A549 (cell line): ENCODE measurements at regions not wholly inside any gene's neighbourhood (a gene's known extent, or its start where the extent isn't known, plus 50 kb on each side); places are given as distances from the start of the nearest gene placed in this dataset.

Experiments
- ATAC-seq, 2 experiments: fragments of 200-7000 bp in 1 of 2; fragments of >200 bp in 1 of 2; cut with Nextera tagmentation in 1 of 2; cut with Tn5 transposase in 1 of 2; 3 replicates each; pipeline versions ENCODE4 v1.8.0 to v1.9.1; 2018 to 2020; ENCODE audit warnings: mild to moderate bottlenecking in 1 of 2, moderate library complexity in 1 of 2
- CTCF ChIA-PET: fragments of 300-600 bp; sonication (Branson Sonifier 250); formaldehyde crosslinking; extraction: SDS; loops from one replicate; lab custom pipeline; 2021; ENCODE audit warnings: antibody characterized with exemption, inconsistent platforms; lab: Yijun Ruan, JAX
- POLR2A ChIA-PET: fragments of 350-600 bp; formaldehyde crosslinking; extraction: SDS; loops from one replicate; lab custom pipeline; 2021; ENCODE audit warnings: antibody characterized with exemption, inconsistent platforms; lab: Yijun Ruan, JAX
- DNase-seq, 2 experiments: peaks; one replicate each; pipeline versions ENCODE4 v3.0.0 to v3.0.0-alpha.2; 2011 to 2016; ENCODE audit warnings: low read depth in 1 of 2, low spot score in 1 of 2
- FAIRE-seq: peaks from 2 replicates; lab custom pipeline; 2011; peaks lifted over from hg19 to GRCh38; lab: Jason Lieb, UNC
- H3K27ac ChIP-seq, 2 experiments: fragments of >200 bp; sonication (Bioruptor Twin); formaldehyde crosslinking; 3 replicates each; pipeline ENCODE4 v1.5.1; 2016 to 2017
- H3K4me1 ChIP-seq: fragments of >200 bp; sonication (Bioruptor Twin); formaldehyde crosslinking; 3 replicates; pipeline ENCODE4 v1.6.1; 2016
- H3K4me2 ChIP-seq: fragments of >200 bp; sonication (Bioruptor Twin); formaldehyde crosslinking; 3 replicates; pipeline ENCODE4 v1.6.1; 2016
- H3K4me3 ChIP-seq: fragments of >200 bp; sonication (Bioruptor Twin); formaldehyde crosslinking; 3 replicates; pipeline ENCODE4 v1.5.1; 2016
- H3K9me3 ChIP-seq: fragments of >200 bp; sonication (Bioruptor Twin); formaldehyde crosslinking; 3 replicates; pipeline ENCODE4 v1.6.1; 2016
- EHMT2 ChIP-seq: fragments of 200-600 bp; sonication (generic); IDR thresholded peaks from 2 replicates; pipeline ENCODE4 v1.6.1; 2016; ENCODE audit warnings: antibody characterized with exemption, low read depth, mild to moderate bottlenecking, moderate library complexity
- FOSB ChIP-seq: fragments of 250-450 bp; sonication (Bioruptor Pico); IDR thresholded peaks from 2 replicates; pipeline ENCODE4 v1.5.0; 2020; ENCODE audit warnings: mild to moderate bottlenecking, moderate library complexity
- FOXS1 ChIP-seq: fragments of 250-450 bp; sonication (Bioruptor Pico); IDR thresholded peaks from 2 replicates; pipeline ENCODE4 v1.5.0; 2020; ENCODE audit warnings: mild to moderate bottlenecking, moderate library complexity
- MAFK ChIP-seq: fragments of 450-650 bp; IDR thresholded peaks from 2 replicates; pipeline ENCODE4 v1.6.1; 2014; ENCODE audit not compliant: partially characterized antibody
- MAZ ChIP-seq: fragments of 150-350 bp; IDR thresholded peaks from 2 replicates; pipeline ENCODE4 v1.6.1; 2014; ENCODE audit warnings: antibody characterized with exemption, low read depth, low read length, borderline replicate concordance
- MYC ChIP-seq: IDR thresholded peaks from 2 replicates; pipeline ENCODE4 v1.6.1; 2012; ENCODE audit warnings: mild to moderate bottlenecking, inconsistent platforms, low read length, improper control_type of control experiment, borderline replicate concordance
- NR3C1 ChIP-seq: fragments of >200 bp; sonication (Bioruptor Twin); formaldehyde crosslinking; IDR thresholded peaks from 3 replicates; pipeline ENCODE4 v1.6.1; 2017
- POLR2A ChIP-seq: IDR thresholded peaks from 2 replicates; pipeline ENCODE4 v1.6.1; 2012; ENCODE audit warnings: mild to moderate bottlenecking, low read length
- RARB ChIP-seq: fragments of 250-450 bp; sonication (Bioruptor Pico); IDR thresholded peaks from 2 replicates; pipeline ENCODE4 v1.8.0; 2021; ENCODE audit warnings: mild to moderate bottlenecking, moderate library complexity
- SREBF2 ChIP-seq: fragments of 450-650 bp; IDR thresholded peaks from 2 replicates; pipeline ENCODE4 v1.6.1; 2014; ENCODE audit warnings: mild to moderate bottlenecking, moderate library complexity
- TP53 ChIP-seq: fragments of 250-450 bp; sonication (Bioruptor Pico); IDR thresholded peaks from 2 replicates; pipeline ENCODE4 v1.5.0; 2021; ENCODE audit warnings: mild to moderate bottlenecking, moderate library complexity
- WGBS: methylation state at CpG from one replicate; pipeline ENCODE4 v1.1.6; 2017; ENCODE audit errors: missing lambda C conversion rate; 5-methylcytosine and 5-hydroxymethylcytosine counted together
- TF ChIP-seq, protein P1 (sequence below): fragments of 200-600 bp; sonication (generic); IDR thresholded peaks from 2 replicates; pipeline ENCODE4 v1.6.1; 2016; ENCODE audit warnings: antibody characterized with exemption, mild to moderate bottlenecking, moderate library complexity
- TF ChIP-seq, protein P2 (sequence below): IDR thresholded peaks from 2 replicates; pipeline ENCODE4 v1.6.1; 2012
- TF ChIP-seq, protein P3 (sequence below): fragments of 250-450 bp; sonication (Bioruptor Pico); IDR thresholded peaks from 2 replicates; pipeline ENCODE4 v1.5.0; 2021; ENCODE audit warnings: mild to moderate bottlenecking, moderate library complexity, borderline replicate concordance
- TF ChIP-seq, protein P4 (sequence below): IDR thresholded peaks from 2 replicates; pipeline ENCODE4 v1.6.1; 2012; ENCODE audit warnings: low read depth, borderline replicate concordance
- TF ChIP-seq, protein P5 (sequence below): fragments of >200 bp; sonication (Bioruptor Twin); formaldehyde crosslinking; IDR thresholded peaks from 3 replicates; pipeline ENCODE4 v1.5.1; 2016
- TF ChIP-seq, protein P6 (sequence below): IDR thresholded peaks from 2 replicates; pipeline ENCODE4 v1.6.1; 2012
- TF ChIP-seq, protein P7 (sequence below): fragments of 250-450 bp; sonication (Bioruptor Pico); IDR thresholded peaks from 2 replicates; pipeline ENCODE4 v1.5.0; 2020; ENCODE audit warnings: low read depth, mild to moderate bottlenecking, moderate library complexity

DNA sequence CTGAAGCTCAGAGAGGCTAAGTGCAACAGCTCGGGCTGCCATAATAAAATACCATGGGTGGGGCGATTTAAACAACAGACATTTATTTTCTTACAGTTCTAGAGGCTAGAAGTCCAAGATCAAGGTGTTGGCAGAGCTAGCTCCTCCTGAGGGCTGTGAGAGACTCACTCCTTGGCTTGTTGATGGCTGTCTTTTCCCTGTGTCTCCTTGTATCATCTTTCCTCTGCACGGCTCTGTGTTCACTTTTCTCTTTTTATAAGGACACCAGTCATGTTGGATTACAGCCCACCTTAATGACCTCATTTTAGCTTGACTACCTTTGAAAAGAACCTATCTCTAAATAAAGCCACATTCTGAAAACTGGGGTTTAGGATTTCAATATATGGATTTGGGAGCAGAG lies 129.7 kb downstream of the RPL22L1 start (continued):
- TF ChIP-seq MAFK (no peak), FOXS1 (CRISPR knock-in tag) (no peak)

DNA sequence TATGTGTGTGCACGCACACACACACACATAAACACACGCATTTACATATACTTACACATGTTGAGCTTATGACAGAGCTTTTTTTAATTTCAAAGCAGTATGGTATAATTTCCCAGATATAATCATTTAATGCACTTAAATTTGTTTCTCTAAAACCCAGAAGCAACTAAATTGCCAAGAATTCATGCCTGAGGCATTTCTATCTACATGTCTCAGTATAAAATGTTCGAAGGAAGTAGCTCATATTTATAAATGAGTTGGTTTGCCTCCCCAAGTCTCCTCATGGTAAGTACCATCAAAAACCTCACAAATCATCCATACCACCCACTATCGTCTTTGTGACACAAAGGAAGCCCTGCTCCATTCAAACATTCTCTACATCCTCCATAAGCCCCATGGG lies 130.6 kb downstream of the RPL22L1 start:
- ATAC-seq (no peak), FAIRE-seq (no peak), DNase-seq (no peak)
- ChIA-PET POLR2A (no interaction called here), CTCF (interaction anchor here (1.1 to 1.6 kb wide), 2 partner anchors 15 to 26 kb away, joined by 3 to 8 read pairs; no protein-coding TSS in a partner anchor)
- Histone ChIP-seq H3K27ac (no peak overlapping the region), H3K9me3 (no peaks in the 10 kb centered on the region), H3K4me2 (no peak overlapping the region), H3K4me1 (peaks cover 19% of the 10 kb centered on the region), H3K4me3 (no peak overlapping the region)
- WGBS = 81% methylated on average over 4 of the region's 4 CpGs
- no peak for TF ChIP-seq POLR2A
- TF ChIP-seq, protein P1, sequence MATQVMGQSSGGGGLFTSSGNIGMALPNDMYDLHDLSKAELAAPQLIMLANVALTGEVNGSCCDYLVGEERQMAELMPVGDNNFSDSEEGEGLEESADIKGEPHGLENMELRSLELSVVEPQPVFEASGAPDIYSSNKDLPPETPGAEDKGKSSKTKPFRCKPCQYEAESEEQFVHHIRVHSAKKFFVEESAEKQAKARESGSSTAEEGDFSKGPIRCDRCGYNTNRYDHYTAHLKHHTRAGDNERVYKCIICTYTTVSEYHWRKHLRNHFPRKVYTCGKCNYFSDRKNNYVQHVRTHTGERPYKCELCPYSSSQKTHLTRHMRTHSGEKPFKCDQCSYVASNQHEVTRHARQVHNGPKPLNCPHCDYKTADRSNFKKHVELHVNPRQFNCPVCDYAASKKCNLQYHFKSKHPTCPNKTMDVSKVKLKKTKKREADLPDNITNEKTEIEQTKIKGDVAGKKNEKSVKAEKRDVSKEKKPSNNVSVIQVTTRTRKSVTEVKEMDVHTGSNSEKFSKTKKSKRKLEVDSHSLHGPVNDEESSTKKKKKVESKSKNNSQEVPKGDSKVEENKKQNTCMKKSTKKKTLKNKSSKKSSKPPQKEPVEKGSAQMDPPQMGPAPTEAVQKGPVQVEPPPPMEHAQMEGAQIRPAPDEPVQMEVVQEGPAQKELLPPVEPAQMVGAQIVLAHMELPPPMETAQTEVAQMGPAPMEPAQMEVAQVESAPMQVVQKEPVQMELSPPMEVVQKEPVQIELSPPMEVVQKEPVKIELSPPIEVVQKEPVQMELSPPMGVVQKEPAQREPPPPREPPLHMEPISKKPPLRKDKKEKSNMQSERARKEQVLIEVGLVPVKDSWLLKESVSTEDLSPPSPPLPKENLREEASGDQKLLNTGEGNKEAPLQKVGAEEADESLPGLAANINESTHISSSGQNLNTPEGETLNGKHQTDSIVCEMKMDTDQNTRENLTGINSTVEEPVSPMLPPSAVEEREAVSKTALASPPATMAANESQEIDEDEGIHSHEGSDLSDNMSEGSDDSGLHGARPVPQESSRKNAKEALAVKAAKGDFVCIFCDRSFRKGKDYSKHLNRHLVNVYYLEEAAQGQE = no peak
- no peak for TF ChIP-seq FOSB (CRISPR knock-in tag)
- no peak for TF ChIP-seq EHMT2
- no peak for TF ChIP-seq FOXS1 (CRISPR knock-in tag)
- TF ChIP-seq, protein P2, sequence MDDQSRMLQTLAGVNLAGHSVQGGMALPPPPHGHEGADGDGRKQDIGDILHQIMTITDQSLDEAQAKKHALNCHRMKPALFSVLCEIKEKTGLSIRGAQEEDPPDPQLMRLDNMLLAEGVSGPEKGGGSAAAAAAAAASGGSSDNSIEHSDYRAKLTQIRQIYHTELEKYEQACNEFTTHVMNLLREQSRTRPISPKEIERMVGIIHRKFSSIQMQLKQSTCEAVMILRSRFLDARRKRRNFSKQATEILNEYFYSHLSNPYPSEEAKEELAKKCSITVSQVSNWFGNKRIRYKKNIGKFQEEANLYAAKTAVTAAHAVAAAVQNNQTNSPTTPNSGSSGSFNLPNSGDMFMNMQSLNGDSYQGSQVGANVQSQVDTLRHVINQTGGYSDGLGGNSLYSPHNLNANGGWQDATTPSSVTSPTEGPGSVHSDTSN = no peak
- TF ChIP-seq MAZ = no peak
- no peak for TF ChIP-seq RARB (CRISPR knock-in tag)
- TF ChIP-seq, protein P3, sequence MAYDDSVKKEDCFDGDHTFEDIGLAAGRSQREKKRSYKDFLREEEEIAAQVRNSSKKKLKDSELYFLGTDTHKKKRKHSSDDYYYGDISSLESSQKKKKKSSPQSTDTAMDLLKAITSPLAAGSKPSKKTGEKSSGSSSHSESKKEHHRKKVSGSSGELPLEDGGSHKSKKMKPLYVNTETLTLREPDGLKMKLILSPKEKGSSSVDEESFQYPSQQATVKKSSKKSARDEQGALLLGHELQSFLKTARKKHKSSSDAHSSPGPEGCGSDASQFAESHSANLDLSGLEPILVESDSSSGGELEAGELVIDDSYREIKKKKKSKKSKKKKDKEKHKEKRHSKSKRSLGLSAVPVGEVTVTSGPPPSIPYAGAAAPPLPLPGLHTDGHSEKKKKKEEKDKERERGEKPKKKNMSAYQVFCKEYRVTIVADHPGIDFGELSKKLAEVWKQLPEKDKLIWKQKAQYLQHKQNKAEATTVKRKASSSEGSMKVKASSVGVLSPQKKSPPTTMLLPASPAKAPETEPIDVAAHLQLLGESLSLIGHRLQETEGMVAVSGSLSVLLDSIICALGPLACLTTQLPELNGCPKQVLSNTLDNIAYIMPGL (CRISPR knock-in tag) = no peak
- TF ChIP-seq NR3C1 = no peak
- TF ChIP-seq MYC = no peak
- TF ChIP-seq, protein P4, sequence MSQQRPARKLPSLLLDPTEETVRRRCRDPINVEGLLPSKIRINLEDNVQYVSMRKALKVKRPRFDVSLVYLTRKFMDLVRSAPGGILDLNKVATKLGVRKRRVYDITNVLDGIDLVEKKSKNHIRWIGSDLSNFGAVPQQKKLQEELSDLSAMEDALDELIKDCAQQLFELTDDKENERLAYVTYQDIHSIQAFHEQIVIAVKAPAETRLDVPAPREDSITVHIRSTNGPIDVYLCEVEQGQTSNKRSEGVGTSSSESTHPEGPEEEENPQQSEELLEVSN = no peak
- TF ChIP-seq, protein P5, sequence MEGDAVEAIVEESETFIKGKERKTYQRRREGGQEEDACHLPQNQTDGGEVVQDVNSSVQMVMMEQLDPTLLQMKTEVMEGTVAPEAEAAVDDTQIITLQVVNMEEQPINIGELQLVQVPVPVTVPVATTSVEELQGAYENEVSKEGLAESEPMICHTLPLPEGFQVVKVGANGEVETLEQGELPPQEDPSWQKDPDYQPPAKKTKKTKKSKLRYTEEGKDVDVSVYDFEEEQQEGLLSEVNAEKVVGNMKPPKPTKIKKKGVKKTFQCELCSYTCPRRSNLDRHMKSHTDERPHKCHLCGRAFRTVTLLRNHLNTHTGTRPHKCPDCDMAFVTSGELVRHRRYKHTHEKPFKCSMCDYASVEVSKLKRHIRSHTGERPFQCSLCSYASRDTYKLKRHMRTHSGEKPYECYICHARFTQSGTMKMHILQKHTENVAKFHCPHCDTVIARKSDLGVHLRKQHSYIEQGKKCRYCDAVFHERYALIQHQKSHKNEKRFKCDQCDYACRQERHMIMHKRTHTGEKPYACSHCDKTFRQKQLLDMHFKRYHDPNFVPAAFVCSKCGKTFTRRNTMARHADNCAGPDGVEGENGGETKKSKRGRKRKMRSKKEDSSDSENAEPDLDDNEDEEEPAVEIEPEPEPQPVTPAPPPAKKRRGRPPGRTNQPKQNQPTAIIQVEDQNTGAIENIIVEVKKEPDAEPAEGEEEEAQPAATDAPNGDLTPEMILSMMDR = no peak
- TF ChIP-seq, protein P6, sequence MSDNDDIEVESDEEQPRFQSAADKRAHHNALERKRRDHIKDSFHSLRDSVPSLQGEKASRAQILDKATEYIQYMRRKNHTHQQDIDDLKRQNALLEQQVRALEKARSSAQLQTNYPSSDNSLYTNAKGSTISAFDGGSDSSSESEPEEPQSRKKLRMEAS = no peak
- no peak for TF ChIP-seq SREBF2
- TF ChIP-seq, protein P7, sequence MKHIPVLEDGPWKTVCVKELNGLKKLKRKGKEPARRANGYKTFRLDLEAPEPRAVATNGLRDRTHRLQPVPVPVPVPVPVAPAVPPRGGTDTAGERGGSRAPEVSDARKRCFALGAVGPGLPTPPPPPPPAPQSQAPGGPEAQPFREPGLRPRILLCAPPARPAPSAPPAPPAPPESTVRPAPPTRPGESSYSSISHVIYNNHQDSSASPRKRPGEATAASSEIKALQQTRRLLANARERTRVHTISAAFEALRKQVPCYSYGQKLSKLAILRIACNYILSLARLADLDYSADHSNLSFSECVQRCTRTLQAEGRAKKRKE (CRISPR knock-in tag) = no peak
- no peak for TF ChIP-seq TP53 (CRISPR knock-in tag)
